Hepatocyte (in vitro differentiated cells): ENCODE measurements at regions not wholly inside any gene's neighbourhood (a gene's known extent, or its start where the extent isn't known, plus 50 kb on each side); places are given as distances from the start of the nearest gene placed in this dataset.

Experiments used
- EZH2 ChIP-seq: fragments of 200-600 bp; sonication (generic); IDR thresholded peaks from 2 replicates; pipeline ENCODE4 v1.6.1; 2016; ENCODE audit warnings: antibody characterized with exemption, mild to moderate bottlenecking, borderline replicate concordance
- EZH2phosphoT487 ChIP-seq: fragments of 200-600 bp; sonication (generic); IDR thresholded peaks from one replicate; pipeline ENCODE4 v1.6.1; 2018; ENCODE audit warnings: antibody characterized with exemption, mild to moderate bottlenecking, low read depth, moderate library complexity; ENCODE audit not compliant: unreplicated experiment, severe bottlenecking
- TF ChIP-seq, protein P1 (sequence below): fragments of 200-600 bp; sonication (generic); IDR thresholded peaks from 2 replicates; pipeline ENCODE4 v1.5.1; 2016; ENCODE audit warnings: antibody characterized with exemption, mild to moderate bottlenecking; ENCODE audit not compliant: poor library complexity

DNA sequence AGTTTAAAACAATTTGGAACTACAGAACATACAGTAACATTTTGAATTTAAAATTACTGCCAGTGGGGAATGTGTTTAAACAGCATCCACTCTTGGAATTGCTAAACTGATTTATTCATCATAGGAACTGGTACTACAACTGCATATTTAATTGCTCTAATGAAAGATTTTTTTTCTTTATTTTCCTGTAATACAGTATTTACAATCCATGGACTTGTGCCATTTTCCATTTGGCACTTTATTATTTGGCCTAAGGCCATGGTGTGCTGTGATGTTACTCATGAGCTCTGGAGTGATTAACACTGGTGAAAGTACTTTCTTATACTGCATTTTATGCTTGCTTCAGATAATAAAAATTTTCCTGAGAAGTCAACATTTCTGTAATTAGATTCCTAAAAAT lies 69.7 kb upstream of the NUDT6 start:
- TF ChIP-seq, protein P1, sequence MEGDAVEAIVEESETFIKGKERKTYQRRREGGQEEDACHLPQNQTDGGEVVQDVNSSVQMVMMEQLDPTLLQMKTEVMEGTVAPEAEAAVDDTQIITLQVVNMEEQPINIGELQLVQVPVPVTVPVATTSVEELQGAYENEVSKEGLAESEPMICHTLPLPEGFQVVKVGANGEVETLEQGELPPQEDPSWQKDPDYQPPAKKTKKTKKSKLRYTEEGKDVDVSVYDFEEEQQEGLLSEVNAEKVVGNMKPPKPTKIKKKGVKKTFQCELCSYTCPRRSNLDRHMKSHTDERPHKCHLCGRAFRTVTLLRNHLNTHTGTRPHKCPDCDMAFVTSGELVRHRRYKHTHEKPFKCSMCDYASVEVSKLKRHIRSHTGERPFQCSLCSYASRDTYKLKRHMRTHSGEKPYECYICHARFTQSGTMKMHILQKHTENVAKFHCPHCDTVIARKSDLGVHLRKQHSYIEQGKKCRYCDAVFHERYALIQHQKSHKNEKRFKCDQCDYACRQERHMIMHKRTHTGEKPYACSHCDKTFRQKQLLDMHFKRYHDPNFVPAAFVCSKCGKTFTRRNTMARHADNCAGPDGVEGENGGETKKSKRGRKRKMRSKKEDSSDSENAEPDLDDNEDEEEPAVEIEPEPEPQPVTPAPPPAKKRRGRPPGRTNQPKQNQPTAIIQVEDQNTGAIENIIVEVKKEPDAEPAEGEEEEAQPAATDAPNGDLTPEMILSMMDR, result no peak
- TF ChIP-seq EZH2, result no peak
- TF ChIP-seq EZH2phosphoT487, result no peak
